IMR-90 (cell line): ENCODE measurements at regions not wholly inside any gene's neighbourhood (a gene's known extent, or its start where the extent isn't known, plus 50 kb on each side); places are given as distances from the start of the nearest gene placed in this dataset.

Experiments used
- ATAC-seq: fragments of 200-7000 bp; cut with Tn5 transposase; 2 replicates; pipeline ENCODE4 v1.9.1; 2020; ENCODE audit warnings: low read depth, mild to moderate bottlenecking, moderate library complexity
- BruUV-seq: library from RNA; stranded (reverse); fragments of 400-500 nt; replicated peaks from 2 replicates; lab custom pipeline; 2021; lab: Mats Ljungman, UMichigan
- CTCF ChIA-PET: fragments of 300-600 bp; formaldehyde crosslinking; extraction: SDS; loops from one replicate; lab custom pipeline; 2021; ENCODE audit warnings: antibody characterized with exemption; lab: Yijun Ruan, JAX
- POLR2A ChIA-PET: fragments of 300-600 bp; sonication (Branson Sonifier 250); formaldehyde crosslinking; loops from one replicate; lab custom pipeline; 2022; ENCODE audit warnings: antibody characterized with exemption; ENCODE audit not compliant: unreplicated experiment; lab: Charles Lee
- DNase-seq: peaks from one replicate; pipeline ENCODE4 v3.0.0; 2013
- H2AFZ ChIP-seq: replicated peaks from 2 replicates; pipeline ENCODE3; 2013; ENCODE audit warnings: low read length, mild to moderate bottlenecking; ENCODE audit not compliant: poor library complexity
- H2AK5ac ChIP-seq: 2 replicates; pipeline ENCODE4 v1.6.1; 2013; ENCODE audit warnings: low read depth, low read length, inconsistent platforms
- H2AK9ac ChIP-seq: replicated peaks from 2 replicates; pipeline ENCODE3; 2013; ENCODE audit warnings: mild to moderate bottlenecking, low read depth, low read length, moderate library complexity; ENCODE audit not compliant: poor library complexity
- H2BK120ac ChIP-seq: 2 replicates; pipeline ENCODE4 v1.6.1; 2013; ENCODE audit warnings: low read depth, low read length, inconsistent platforms
- H2BK15ac ChIP-seq: 3 replicates; pipeline ENCODE4 v1.6.1; 2013; ENCODE audit warnings: low read depth, low read length, inconsistent platforms
- H2BK20ac ChIP-seq: 2 replicates; pipeline ENCODE4 v1.6.1; 2013; ENCODE audit warnings: low read depth, mild to moderate bottlenecking, inconsistent platforms, low read length, moderate library complexity
- H2BK5ac ChIP-seq: 2 replicates; pipeline ENCODE4 v1.6.1; 2013; ENCODE audit warnings: mild to moderate bottlenecking, low read depth, low read length, inconsistent platforms; ENCODE audit not compliant: poor library complexity, severe bottlenecking
- H3K14ac ChIP-seq: replicated peaks from 2 replicates; pipeline ENCODE4 v1.6.1; 2013; ENCODE audit warnings: low read depth, low read length, inconsistent platforms
- H3K18ac ChIP-seq: 2 replicates; pipeline ENCODE4 v1.6.1; 2013; ENCODE audit warnings: low read depth, low read length, control low read depth
- H3K23ac ChIP-seq: 2 replicates; pipeline ENCODE4 v1.6.1; 2013; ENCODE audit warnings: low read depth, low read length, inconsistent platforms
- H3K27ac ChIP-seq: 2 replicates; pipeline ENCODE4 v1.5.1; 2013; ENCODE audit warnings: mild to moderate bottlenecking, control low read depth, low read length; ENCODE audit not compliant: insufficient read depth
- H3K27me3 ChIP-seq: 2 replicates; pipeline ENCODE4 v1.6.1; 2013; ENCODE audit warnings: low read length; ENCODE audit not compliant: control insufficient read depth, insufficient read depth
- H3K36me3 ChIP-seq: 2 replicates; pipeline ENCODE4 v1.6.1; 2013; ENCODE audit warnings: low read length, mixed read lengths; ENCODE audit not compliant: control insufficient read depth, insufficient read depth
- H3K4ac ChIP-seq: 2 replicates; pipeline ENCODE4 v1.6.1; 2013; ENCODE audit warnings: low read depth, low read length, inconsistent platforms
- H3K4me1 ChIP-seq: 2 replicates; pipeline ENCODE4 v1.6.1; 2013; ENCODE audit warnings: low read length, mixed read lengths; ENCODE audit not compliant: control insufficient read depth, insufficient read depth
- H3K4me2 ChIP-seq: 2 replicates; pipeline ENCODE4 v1.6.1; 2013; ENCODE audit warnings: low read depth, mild to moderate bottlenecking, control low read depth, low read length, moderate library complexity
- H3K4me3 ChIP-seq: 2 replicates; pipeline ENCODE4 v1.5.1; 2013; ENCODE audit warnings: low read depth, mild to moderate bottlenecking, control low read depth, low read length, moderate library complexity; ENCODE audit not compliant: insufficient read depth
- H3K56ac ChIP-seq: 2 replicates; pipeline ENCODE4 v1.6.1; 2013; ENCODE audit warnings: low read length, inconsistent platforms; ENCODE audit not compliant: insufficient read depth; ENCODE audit errors: extremely low read depth
- H3K79me1 ChIP-seq, 2 experiments: 2 replicates each; pipeline ENCODE4 v1.6.1; 2013; ENCODE audit warnings: low read length in 2 of 2, inconsistent platforms in 1 of 2, low read depth in 1 of 2
- H3K9ac ChIP-seq: 2 replicates; pipeline ENCODE4 v1.6.1; 2013; ENCODE audit warnings: low read depth, low read length, control low read depth
- H3K9me1 ChIP-seq: 2 replicates; pipeline ENCODE4 v1.6.1; 2013; ENCODE audit warnings: low read length, inconsistent platforms; ENCODE audit not compliant: insufficient read depth
- H3K9me3 ChIP-seq: 2 replicates; pipeline ENCODE4 v1.6.1; 2013; ENCODE audit warnings: low read length; ENCODE audit not compliant: control insufficient read depth, insufficient read depth
- H4K20me1 ChIP-seq: 2 replicates; pipeline ENCODE4 v1.6.1; 2013; ENCODE audit warnings: low read length, inconsistent platforms; ENCODE audit not compliant: insufficient read depth
- H4K5ac ChIP-seq: 2 replicates; pipeline ENCODE4 v1.6.1; 2013; ENCODE audit warnings: mild to moderate bottlenecking, low read depth, low read length, control low read depth
- H4K8ac ChIP-seq, 2 experiments: 2 replicates each; pipeline ENCODE4 v1.6.1; 2013; ENCODE audit warnings: low read depth in 2 of 2, low read length in 2 of 2, control low read depth in 1 of 2, inconsistent platforms in 1 of 2
- H4K91ac ChIP-seq: 2 replicates; pipeline ENCODE4 v1.6.1; 2013; ENCODE audit warnings: low read depth, low read length, inconsistent platforms; ENCODE audit not compliant: insufficient read depth
- BHLHE40 ChIP-seq: fragments of 150-350 bp; IDR thresholded peaks from 2 replicates; pipeline ENCODE4 v1.6.1; 2016; ENCODE audit warnings: mild to moderate bottlenecking, low read depth, low read length
- CEBPB ChIP-seq: IDR thresholded peaks from 2 replicates; pipeline ENCODE4 v1.6.1; 2012; ENCODE audit warnings: low read depth, low read length, improper control_type of control experiment
- CHD1 ChIP-seq: IDR thresholded peaks from 2 replicates; pipeline ENCODE4 v1.6.1; 2012; ENCODE audit warnings: low read depth, low read length, improper control_type of control experiment
- FOS ChIP-seq: fragments of 150-350 bp; IDR thresholded peaks from 2 replicates; pipeline ENCODE4 v1.6.1; 2016; ENCODE audit warnings: low read depth, low read length
- MAFK ChIP-seq: IDR thresholded peaks from 2 replicates; pipeline ENCODE4 v1.6.1; 2012; ENCODE audit warnings: low read depth, low read length, improper control_type of control experiment
- MAZ ChIP-seq: IDR thresholded peaks from 2 replicates; pipeline ENCODE4 v1.6.1; 2012; ENCODE audit warnings: low read depth, mild to moderate bottlenecking, low read length, improper control_type of control experiment, moderate library complexity, borderline replicate concordance
- MXI1 ChIP-seq: IDR thresholded peaks from 2 replicates; pipeline ENCODE4 v1.6.1; 2012; ENCODE audit warnings: low read depth, mild to moderate bottlenecking, low read length, moderate library complexity, borderline replicate concordance
- NFE2L2 ChIP-seq: fragments of 150-350 bp; IDR thresholded peaks from 2 replicates; pipeline ENCODE4 v1.6.1; 2016; ENCODE audit warnings: low read depth, mild to moderate bottlenecking, low read length
- POLR2A ChIP-seq: IDR thresholded peaks from 2 replicates; pipeline ENCODE4 v1.6.1; 2012; ENCODE audit warnings: mild to moderate bottlenecking, low read depth, low read length
- RAD21 ChIP-seq: IDR thresholded peaks from 2 replicates; pipeline ENCODE4 v1.6.1; 2012; ENCODE audit warnings: low read length, improper control_type of control experiment
- RCOR1 ChIP-seq: IDR thresholded peaks from 2 replicates; pipeline ENCODE4 v1.6.1; 2012; ENCODE audit warnings: mild to moderate bottlenecking, low read length, improper control_type of control experiment; ENCODE audit not compliant: insufficient replicate concordance
- RFX5 ChIP-seq: IDR thresholded peaks from 2 replicates; pipeline ENCODE4 v1.8.0; 2012; ENCODE audit warnings: low read depth, mild to moderate bottlenecking, low read length, moderate library complexity
- SMC3 ChIP-seq: fragments of 150-350 bp; IDR thresholded peaks from 2 replicates; pipeline ENCODE4 v1.6.1; 2016; ENCODE audit warnings: low read depth, mild to moderate bottlenecking, antibody characterized with exemption, low read length, moderate library complexity
- WGBS, 2 experiments: methylation state at CpG; one replicate each; pipeline versions ENCODE4 v1.1.5 to v1.1.7; 2013; ENCODE audit warnings: missing lambda C conversion rate in 2 of 2; ENCODE audit not compliant: insufficient read length in 1 of 2; ENCODE audit errors: extremely low coverage in 2 of 2; 5-methylcytosine and 5-hydroxymethylcytosine counted together
- dilution Hi-C: fragments of 300-500 bp; cut with HindIII; formaldehyde crosslinking; loops from one replicate; pipeline ENCODE4 v1.14.3; 2018; ENCODE audit warnings: low sequenced_read_pairs; ENCODE audit not compliant: unreplicated experiment
- in situ Hi-C: fragments of 300-500 bp; cut with MboI; formaldehyde crosslinking; loops from 3 replicates; pipeline ENCODE4 v1.14.3; 2019; ENCODE audit warnings: low sequenced_read_pairs, inconsistent platforms, mixed read lengths
- intact Hi-C: fragments of 100-400 bp; cut with micrococcal nuclease; formaldehyde crosslinking; loops from 2 replicates; pipeline ENCODE4 v1.10.0; 2022
- TF ChIP-seq, protein P1 (sequence below): fragments of 150-350 bp; IDR thresholded peaks from 2 replicates; pipeline ENCODE4 v1.6.1; 2017; ENCODE audit warnings: mild to moderate bottlenecking, antibody characterized with exemption, low read length, low read depth
- TF ChIP-seq, protein P2 (sequence below): fragments of 150-350 bp; IDR thresholded peaks from 2 replicates; pipeline ENCODE4 v1.6.1; 2016; ENCODE audit warnings: low read depth, mild to moderate bottlenecking, low read length, moderate library complexity, borderline replicate concordance
- TF ChIP-seq, protein P3 (sequence below): conservative IDR thresholded peaks from 2 replicates; pipeline ENCODE4 v1.5.1; 2012; ENCODE audit warnings: mild to moderate bottlenecking, low read depth, low read length, improper control_type of control experiment

DNA sequence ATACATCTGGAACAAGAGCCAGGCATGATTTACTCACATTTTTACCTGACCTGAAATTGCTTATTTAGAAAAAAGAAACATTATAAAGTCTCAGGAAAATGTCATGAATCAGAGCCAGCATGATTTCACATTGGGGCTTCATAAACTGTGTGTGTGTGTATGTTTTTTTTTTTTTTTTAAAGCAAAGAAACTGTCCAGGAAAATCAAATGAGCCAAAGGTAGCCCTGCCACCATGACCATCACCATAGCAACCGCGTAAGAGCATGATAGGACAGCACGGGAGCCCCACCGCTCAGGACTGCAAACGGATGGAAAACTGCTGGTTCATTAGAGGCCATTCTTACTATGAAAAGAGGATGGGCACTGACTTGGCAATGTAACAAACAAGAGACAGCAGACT lies 139.2 kb downstream of the NTMT2 start:
- Histone ChIP-seq H3K27me3 (no peaks in the 10 kb centered on the region), H4K8ac (no peak overlapping the region), H3K14ac (no peak overlapping the region), H3K9me1 (no peaks in the 10 kb centered on the region), H3K9ac (no peak overlapping the region), H3K56ac (no peak overlapping the region), H3K4me1 (no peaks in the 10 kb centered on the region), H2AK9ac (no peak overlapping the region), H3K4me2 (no peak overlapping the region), H2AFZ (no peak overlapping the region), H2AK5ac (no peak overlapping the region), H2BK120ac (no peak overlapping the region), H3K23ac (no peak overlapping the region), H3K36me3 (no peaks in the 10 kb centered on the region), H4K91ac (no peak overlapping the region), H2BK5ac (no peak overlapping the region), H3K4ac (no peak overlapping the region), H3K9me3 (no peaks in the 10 kb centered on the region), H2BK20ac (no peak overlapping the region), H2BK15ac (no peak overlapping the region), H3K18ac (no peak overlapping the region), H4K5ac (no peak overlapping the region), H3K27ac (no peak overlapping the region), H4K20me1 (no peaks in the 10 kb centered on the region), H3K4me3 (no peak overlapping the region), H3K79me1 (no peaks in the 10 kb centered on the region)
- dilution Hi-C loops (no loop called here), in situ Hi-C loops (no loop called here), intact Hi-C loops (no loop called here)
- BruUV-seq = no TSS peak
- ChIA-PET POLR2A (no interaction called here), CTCF (interaction anchor here (0.6 kb wide), 1 partner anchor 141 kb away, joined by 3 read pairs; no protein-coding TSS in a partner anchor)
- TF ChIP-seq RAD21 (no peak), POLR2A (no peak), SMC3 (no peak), NFE2L2 (no peak), CEBPB (no peak), FOS (no peak), MAZ (no peak), RFX5 (no peak), MXI1 (no peak), CHD1 (no peak), MAFK (no peak), RCOR1 (no peak), BHLHE40 (no peak)
- TF ChIP-seq, protein P1, sequence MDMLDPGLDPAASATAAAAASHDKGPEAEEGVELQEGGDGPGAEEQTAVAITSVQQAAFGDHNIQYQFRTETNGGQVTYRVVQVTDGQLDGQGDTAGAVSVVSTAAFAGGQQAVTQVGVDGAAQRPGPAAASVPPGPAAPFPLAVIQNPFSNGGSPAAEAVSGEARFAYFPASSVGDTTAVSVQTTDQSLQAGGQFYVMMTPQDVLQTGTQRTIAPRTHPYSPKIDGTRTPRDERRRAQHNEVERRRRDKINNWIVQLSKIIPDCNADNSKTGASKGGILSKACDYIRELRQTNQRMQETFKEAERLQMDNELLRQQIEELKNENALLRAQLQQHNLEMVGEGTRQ = no peak
- TF ChIP-seq, protein P2, sequence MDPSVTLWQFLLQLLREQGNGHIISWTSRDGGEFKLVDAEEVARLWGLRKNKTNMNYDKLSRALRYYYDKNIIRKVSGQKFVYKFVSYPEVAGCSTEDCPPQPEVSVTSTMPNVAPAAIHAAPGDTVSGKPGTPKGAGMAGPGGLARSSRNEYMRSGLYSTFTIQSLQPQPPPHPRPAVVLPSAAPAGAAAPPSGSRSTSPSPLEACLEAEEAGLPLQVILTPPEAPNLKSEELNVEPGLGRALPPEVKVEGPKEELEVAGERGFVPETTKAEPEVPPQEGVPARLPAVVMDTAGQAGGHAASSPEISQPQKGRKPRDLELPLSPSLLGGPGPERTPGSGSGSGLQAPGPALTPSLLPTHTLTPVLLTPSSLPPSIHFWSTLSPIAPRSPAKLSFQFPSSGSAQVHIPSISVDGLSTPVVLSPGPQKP = no peak
- TF ChIP-seq, protein P3, sequence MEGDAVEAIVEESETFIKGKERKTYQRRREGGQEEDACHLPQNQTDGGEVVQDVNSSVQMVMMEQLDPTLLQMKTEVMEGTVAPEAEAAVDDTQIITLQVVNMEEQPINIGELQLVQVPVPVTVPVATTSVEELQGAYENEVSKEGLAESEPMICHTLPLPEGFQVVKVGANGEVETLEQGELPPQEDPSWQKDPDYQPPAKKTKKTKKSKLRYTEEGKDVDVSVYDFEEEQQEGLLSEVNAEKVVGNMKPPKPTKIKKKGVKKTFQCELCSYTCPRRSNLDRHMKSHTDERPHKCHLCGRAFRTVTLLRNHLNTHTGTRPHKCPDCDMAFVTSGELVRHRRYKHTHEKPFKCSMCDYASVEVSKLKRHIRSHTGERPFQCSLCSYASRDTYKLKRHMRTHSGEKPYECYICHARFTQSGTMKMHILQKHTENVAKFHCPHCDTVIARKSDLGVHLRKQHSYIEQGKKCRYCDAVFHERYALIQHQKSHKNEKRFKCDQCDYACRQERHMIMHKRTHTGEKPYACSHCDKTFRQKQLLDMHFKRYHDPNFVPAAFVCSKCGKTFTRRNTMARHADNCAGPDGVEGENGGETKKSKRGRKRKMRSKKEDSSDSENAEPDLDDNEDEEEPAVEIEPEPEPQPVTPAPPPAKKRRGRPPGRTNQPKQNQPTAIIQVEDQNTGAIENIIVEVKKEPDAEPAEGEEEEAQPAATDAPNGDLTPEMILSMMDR = no peak
- no CpG with 5 or more reads among the region's 5 CpGs for WGBS, 2 experiments
- no peak for ATAC-seq
- no peak for DNase-seq
